GM19239 (cell line): ENCODE measurements at regions not wholly inside any gene's neighbourhood (a gene's known extent, or its start where the extent isn't known, plus 50 kb on each side); places are given as distances from the start of the nearest gene placed in this dataset.

Experiments used
- DNase-seq: peaks from one replicate; pipeline ENCODE4 v3.0.0; 2011; ENCODE audit warnings: low spot score; ENCODE audit not compliant: insufficient read length
- FAIRE-seq: peaks from 2 replicates; lab custom pipeline; 2011; peaks lifted over from hg19 to GRCh38; lab: Jason Lieb, UNC

DNA sequence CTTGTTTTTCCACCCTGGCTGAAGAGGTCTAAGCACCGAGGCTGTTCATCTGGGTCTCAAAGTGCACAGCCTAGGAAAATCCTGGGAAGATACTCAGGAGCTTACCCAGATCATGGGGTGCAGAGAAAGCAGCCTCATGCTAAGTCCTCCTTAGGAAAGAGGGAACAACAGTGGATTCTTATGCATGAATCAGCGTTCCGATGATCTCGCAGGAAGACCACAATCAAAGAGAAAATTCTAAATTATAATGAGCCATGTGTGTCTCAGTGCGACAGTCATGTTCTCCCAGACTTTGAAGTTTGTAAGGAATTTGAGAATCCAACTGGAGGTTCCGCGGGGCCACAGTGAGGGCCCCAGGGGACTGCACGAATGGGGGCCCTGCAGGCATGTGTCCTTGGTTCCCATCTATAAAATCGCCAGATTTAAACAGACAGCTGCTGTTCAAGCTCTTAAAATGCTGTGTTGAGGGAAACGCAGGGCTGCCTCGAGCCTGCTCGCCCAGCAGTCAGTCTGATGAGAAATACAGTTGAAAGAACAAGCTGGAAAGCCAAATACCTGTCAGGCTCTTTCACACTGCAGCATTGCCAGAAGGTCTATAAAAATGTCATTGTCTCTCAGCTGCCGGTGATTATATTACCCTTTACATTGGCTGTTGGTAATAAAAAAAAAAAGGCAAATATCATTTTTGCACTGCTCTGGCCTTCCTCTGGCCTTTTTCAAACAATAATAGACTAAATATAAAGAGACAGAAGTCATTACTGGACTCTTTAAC lies 152.1 kb downstream of the PMP22 start:
- FAIRE-seq (no peak), DNase-seq (no peak)

- no peak for DNase-seq
- no peak for FAIRE-seq
Measured at GRCh38 chr17:15109608-15110007, 155.5 kb downstream of the PMP22 start.

- DNase-seq, result no peak
- no peak for FAIRE-seq
Measured at GRCh38 chr17:15108992-15109391, 156.1 kb downstream of the PMP22 start.

- no peak for DNase-seq
Measured at GRCh38 chr17:15106540-15106939, 158.6 kb downstream of the PMP22 start.

GRCh38 chr17:15103785-15104184 lies 161.3 kb downstream of the PMP22 start:
- no peak for DNase-seq
- no peak for FAIRE-seq

More at GRCh38 chr17:15106540-15106939, 158.6 kb downstream of the PMP22 start:
- no peak for FAIRE-seq

DNA sequence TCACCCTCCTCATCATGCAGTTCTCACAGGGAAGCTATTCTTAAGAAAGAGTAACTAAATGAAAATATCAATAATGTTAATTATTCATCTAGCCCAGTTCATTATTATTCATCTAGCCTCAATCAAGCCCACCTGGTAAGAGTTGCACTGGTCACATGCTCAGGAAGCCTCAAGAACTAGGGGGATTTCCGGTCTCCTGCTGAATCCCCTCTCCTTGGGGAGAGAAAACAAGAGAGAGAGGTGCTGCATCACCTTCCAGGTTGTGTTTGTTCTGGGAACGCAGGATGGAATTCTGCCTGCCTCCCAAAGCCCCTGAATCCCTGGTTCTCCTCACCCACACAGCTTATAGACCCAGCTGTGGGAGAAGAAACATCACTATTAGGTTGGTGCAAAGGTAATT lies 164.0 kb downstream of the PMP22 start:
- DNase-seq (no peak), FAIRE-seq (no peak)

DNA sequence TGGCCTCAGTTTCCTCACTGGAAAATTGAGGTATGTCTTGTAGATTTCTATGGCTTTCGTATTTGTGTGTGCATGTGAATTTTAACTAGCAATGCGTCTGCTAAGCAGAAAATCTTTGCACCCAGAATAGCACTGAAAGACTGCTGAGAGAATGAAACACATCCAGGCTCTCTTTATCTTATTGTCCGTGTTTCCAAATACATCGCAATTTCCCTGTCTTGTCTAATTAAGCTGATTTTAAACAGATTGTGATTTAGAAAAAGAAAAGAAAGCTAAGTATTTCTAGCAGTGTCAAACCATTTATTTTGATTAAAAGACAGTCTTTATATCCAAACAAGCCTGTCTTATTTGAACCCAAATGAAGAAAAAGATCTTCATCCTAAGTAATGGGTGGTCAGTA lies 168.6 kb downstream of the PMP22 start:
- no peak for DNase-seq
- no peak for FAIRE-seq

DNA sequence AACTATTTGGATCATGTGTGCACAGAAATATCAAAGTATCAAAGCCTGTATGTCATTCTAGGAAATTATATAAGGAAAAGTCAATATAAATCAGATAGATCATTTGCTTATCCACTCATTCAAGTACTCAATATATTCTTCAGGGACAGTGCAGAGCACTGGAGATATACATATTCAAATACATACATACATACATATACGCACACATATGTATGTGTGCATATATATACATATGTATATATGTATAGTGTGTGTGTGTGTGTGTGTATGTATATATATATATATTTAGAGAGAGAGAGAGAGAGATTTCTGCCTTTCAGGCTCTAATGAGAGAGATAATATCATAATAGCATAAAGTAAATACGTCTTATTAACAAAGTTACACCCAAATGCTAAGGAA lies 169.2 kb downstream of the PMP22 start:
- DNase-seq (no peak), FAIRE-seq (no peak)

GRCh38 chr17:15092762-15093161 lies 172.4 kb downstream of the PMP22 start:
- DNase-seq (no peak), FAIRE-seq (no peak)

DNA sequence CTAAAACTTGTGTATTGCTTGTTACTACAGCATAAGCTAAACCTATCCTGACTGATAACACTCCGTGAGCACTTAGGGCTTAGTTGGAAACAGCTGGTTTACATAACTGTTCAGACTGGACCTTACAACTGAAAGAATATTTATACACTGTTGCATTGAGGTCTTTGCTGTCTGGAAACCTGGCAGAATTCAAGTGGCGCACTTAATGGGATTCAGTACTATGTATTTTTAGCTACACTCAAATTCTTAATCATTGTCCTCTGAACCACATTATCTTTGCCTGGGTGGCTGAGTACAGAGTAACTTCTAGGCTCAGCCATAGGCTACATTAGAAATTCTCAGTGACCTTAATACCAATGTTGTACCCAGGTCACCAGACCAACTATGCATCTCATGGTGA lies 172.9 kb downstream of the PMP22 start:
- FAIRE-seq (no peak), DNase-seq (no peak)

DNA sequence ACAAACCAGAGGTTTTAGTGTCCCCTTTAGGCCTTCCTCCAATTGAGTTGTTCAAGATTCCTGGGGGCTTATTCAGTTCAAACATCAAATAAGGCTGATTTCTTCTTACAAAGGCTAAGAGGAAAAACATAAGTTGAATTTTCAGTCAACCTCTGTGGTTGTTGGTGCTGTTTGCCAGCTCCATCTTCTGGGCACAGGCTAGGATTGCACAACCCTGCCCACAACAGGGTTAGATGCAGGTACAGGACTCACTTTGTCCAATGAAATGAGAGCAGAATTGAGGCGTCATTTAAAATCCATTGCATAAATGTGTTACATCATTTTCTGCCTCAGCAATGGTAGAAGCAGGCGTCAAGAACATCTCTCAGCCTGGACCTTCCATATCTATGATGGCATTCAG lies 173.3 kb downstream of the PMP22 start:
- DNase-seq, result no peak
- FAIRE-seq, result no peak

GRCh38 chr17:15090533-15090932 lies 174.6 kb downstream of the PMP22 start:
- DNase-seq (no peak), FAIRE-seq (no peak)

DNA sequence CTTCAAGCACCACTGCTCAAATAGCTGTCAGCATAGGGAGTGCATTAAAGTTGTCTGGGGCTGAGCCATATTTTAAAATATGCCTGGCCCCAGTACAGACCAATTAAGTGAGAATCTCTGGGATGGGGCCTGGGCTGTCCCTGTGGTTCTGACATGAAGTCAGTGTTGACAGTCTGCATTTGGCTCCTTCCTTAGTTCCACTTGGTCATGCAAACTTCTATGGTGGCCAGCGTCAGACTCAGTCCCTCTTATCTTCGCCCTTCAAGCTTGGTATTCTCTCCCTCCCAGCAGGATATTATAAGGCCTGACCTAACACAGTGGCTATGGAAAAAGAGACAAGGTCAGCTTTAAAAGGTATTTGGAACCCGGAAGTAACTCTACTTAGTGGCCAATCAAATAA lies 177.2 kb downstream of the PMP22 start:
- FAIRE-seq (no peak), DNase-seq (no peak)

DNA sequence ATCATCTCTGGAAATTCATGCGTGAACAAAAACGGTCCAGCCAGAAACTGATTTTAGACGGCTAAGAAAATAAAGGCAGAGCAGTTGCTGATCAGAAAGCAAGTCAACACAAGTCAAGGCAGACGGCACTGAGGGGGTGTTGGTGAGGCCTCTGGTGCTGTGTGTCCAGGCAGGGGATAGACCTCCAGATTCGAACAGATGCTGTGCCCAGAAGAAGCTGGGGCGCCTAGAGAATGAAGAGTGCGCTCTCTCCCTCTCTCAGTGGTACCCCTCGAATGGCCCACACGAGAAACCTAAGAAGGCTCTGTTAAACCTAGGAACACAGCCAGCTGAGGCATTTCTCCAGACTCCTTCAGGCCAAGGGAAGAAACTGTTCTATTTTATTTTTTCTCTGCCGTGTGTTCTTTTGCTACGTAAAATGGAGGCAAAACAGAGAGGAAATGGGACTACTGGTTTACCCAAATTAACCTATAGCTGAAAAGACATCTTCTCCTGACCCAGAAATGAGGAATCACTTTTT lies 178.3 kb downstream of the PMP22 start:
- no peak for DNase-seq
- no peak for FAIRE-seq

DNA sequence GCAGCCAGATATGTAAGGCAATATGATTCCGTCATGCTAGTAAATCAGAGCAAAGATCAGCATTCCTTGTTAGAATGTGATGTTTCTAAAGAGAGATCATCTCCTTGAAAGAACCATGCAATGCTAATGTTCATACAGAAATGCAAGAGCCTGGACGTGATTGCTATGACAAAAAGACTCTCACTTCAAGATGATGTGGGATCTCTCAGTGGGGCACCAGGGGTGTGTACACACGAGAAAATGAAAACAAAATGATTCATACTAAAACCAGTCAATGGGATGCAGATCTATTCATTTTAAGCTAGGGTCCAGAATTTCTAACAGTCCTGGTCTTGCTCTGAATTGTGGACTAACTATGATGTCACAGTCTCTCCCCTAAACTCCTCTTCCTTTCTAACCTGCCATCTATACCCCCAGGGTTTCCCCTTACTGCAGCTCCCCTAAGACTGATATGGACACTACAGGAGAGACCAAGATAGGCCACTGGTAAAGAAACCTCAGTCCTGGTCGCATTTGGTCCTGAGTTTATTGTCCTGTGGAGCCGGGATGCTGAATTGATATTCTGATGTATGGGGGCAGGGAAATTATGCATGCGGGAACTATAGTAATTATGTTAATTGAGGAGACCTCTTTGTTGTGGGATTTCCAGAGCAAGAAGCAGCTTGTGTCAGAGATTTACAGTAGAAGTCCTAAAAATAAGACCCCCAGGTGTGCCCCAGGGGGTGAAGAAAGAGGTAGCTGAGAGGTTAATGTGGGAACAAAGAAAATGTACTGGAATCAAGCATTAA lies 179.0 kb downstream of the PMP22 start:
- FAIRE-seq (no peak), DNase-seq (no peak)

DNA sequence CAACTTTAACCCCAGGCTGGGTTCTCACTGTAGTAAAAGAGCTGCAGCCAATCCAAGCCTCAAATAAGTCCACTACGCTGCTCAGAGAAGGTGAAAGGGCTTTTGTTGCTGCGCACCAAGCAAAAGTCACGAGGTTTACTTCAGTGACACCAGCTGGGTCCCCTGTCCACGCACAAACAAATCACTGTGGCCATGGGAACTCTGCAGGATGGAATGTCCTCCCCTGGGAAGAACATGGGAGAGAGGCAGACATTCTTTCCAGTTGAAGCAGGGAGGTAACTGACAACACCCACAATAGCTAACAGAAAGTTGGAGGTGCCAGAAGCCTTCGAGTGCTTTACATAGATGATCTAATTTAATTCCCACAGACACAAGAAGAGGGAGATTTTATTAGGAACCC lies 181.9 kb downstream of the PMP22 start:
- FAIRE-seq, result no peak
- DNase-seq, result no peak

DNA sequence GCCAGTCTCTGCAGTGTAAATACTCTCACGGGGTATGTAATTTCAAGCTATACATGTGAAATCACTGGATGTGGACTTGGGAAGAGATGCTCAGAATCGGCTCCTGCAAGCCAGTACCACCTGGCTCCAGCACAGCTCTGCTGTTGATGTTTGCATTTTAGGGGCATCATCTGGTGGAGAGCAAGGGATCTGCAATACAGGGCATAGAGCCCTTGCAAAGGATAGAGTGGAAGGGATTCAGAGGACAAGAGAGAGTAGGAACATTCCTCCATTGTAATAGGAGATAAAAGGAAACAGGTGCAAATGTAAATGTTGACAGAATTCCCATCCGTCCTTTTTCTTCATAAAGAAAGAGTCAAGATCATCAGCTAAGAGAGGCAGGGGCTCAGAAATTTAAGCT lies 184.1 kb downstream of the PMP22 start:
- DNase-seq (no peak), FAIRE-seq (no peak)

GRCh38 chr17:15078570-15078969 lies 186.6 kb downstream of the PMP22 start:
- FAIRE-seq, result no peak
- DNase-seq, result no peak

- FAIRE-seq (no peak), DNase-seq (no peak)
Measured at GRCh38 chr17:15076991-15077663, 188.0 kb downstream of the PMP22 start.

DNA sequence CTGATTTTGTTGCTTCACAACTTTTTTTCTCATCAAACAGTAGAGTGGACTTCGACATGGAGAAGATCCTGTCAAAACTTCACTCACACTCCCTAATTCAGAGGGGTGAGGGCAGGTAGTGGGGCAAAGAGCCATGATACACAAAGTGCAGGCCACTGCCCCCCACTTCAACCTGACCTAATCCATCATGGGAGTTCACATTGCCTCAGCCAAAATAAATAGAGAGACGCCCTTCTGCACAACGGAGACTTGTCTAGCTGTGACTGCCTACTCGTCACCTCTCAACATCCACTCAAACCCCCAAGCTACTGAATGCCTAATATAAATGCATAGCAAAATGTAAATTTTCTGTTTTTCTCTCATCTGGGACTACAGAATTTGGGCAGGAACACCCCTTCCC lies 213.2 kb downstream of the PMP22 start:
- no peak for DNase-seq
- no peak for FAIRE-seq

DNA sequence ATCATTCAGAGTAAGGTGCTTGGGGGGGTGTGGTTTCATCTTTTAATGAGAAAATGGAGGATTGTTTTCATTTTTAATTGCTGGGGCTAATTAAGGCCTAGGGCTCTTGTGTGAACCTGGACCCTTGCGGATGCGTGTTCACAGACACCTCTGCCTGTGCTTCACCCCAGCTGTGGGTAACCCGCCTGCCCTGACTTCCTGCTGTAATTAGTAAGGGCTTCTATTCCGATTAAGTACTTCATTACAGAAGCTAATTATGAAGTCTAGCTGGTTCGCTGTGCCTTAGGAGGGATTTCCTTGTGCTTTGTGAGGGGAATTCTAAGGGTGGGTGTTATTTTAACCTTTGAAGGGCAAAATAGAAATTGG lies 215.3 kb downstream of the PMP22 start:
- no peak for FAIRE-seq
- no peak for DNase-seq
